ENCODE measurements at regions not wholly inside any gene's neighbourhood (a gene's known extent, or its start where the extent isn't known, plus 50 kb on each side); places are given as distances from the start of the nearest gene placed in this dataset.

DNA sequence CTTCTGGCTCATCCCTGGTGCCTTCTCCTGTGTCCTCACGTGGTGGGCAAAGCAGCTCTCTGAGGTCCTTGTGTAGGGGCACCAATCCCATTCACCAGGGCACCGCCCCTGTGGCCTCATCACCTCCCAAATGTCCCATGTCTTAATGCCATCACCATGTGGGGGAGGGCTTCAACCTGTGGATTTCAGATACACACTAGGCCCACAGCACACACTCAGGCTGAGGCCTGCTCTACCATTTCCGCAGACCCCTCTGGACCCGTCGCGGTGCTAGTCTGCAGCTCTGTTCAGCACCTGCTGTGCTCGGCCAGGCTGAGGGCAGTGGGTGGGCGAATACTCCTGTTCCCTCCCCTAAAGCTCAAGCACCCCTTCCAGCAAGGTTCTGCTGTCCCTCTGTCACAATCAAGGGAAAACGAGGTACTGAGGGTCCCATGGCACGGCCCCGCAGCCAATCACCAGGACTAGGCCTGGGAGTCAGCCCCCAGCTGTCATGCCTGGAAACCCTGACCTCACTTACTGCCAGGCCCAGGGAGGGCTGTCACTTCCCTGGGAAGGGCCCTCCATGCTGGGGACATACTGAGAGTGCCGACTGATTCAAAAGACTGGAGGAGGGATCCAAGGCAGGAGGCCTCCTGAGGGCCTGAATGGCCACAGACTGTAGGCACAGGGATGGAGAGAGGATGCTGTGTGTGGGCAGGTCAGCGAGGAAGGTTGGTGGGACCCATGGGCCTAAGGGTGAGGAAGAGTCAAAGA, 123.8 kb upstream of the RET start:
- Histone ChIP-seq H3K4me2 (no peak overlapping the region), H4K20me1 (no peaks in the 10 kb centered on the region), H3K4me3 (no peak overlapping the region), H3K36me3 (no peaks in the 10 kb centered on the region), H3K27ac (no peak overlapping the region), H3K9ac (no peak overlapping the region), H3K9me3 (replicated peaks in 1 of 11) (peaks cover 0 to 22% (median 8%) of the 10 kb centered on the region in 11 experiments; a peak in 12 of 22 replicates), H3K27me3 (no peaks in the 10 kb centered on the region), H3K4me1 (peaks cover 0 to 15% (median 6%) of the 10 kb centered on the region in 10 experiments; a peak in 10 of 20 replicates)
- no peak for TF ChIP-seq Cebpa-rat (IDR thresholded peaks at IDR 0.05)

- Histone ChIP-seq H3K9me3 (replicated peaks in 1 of 11) (peaks cover 0 to 19% (median 8%) of the 10 kb centered on the region in 11 experiments; a peak in 11 of 22 replicates), H3K9ac (no peak overlapping the region), H3K4me3 (no peak overlapping the region), H4K20me1 (no peaks in the 10 kb centered on the region), H3K36me3 (no peaks in the 10 kb centered on the region), H3K4me2 (peak overlapping the region in 6 of 11 experiments; percentile 5 to 30 (median 12); a peak in 7 of 22 replicates), H3K27me3 (no peaks in the 10 kb centered on the region), H3K27ac (no peak overlapping the region), H3K4me1 (peaks cover 0 to 15% (median 8%) of the 10 kb centered on the region in 10 experiments; a peak in 12 of 20 replicates)
- TF ChIP-seq Cebpa-rat (IDR thresholded peaks at IDR 0.05) = no peak
Measured at GRCh38 chr10:42953684-42954674, 122.9 kb upstream of the RET start.

DNA sequence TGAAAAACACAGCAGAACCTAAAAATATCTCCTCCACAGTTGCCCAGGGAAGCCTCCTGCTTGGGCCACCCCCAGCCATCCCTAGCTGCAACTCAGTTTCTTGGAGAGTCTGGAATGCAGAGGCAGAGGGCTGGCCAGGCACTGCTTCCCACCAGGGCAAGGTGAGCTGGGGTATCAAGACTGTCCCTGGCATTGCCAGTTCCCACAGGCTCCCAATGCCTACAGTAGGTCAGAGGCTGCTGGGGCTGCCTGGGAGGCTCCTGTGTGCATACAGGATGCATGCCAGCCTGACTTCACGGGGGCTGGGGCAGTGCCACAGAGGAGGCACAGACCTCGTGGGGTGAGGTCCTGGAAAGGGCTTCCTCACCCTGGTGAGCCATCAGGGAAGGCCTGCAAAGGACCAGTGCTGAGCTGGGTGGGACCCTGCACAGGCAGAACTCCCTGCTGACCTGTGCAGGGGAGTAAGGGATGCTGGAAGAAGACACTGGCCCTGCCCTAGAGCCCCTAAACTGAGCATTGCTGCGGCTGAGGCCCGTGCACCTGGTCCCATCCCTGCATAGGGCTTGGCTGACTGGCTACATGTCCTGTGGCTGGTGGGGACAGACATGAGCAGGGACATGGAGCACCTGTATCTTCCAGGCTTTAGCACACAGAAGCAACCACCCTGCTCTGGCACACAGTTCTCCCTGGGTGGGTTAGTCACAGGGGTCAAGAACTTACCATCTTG, 121.9 kb upstream of the RET start:
- H3K4me3 ChIP-seq = no peak overlapping the region
- H4K20me1 ChIP-seq = no peaks in the 10 kb centered on the region
- peaks cover 7 to 25% (median 18%) of the 10 kb centered on the region in 10 experiments for H3K4me1 ChIP-seq
- H3K9me3 ChIP-seq (replicated peaks in 1 of 11) = peaks cover 0 to 19% (median 8%) of the 10 kb centered on the region in 11 experiments; a peak in 11 of 22 replicates
- H3K4me2 ChIP-seq = peak overlapping the region in 5 of 11 experiments; percentile 5 to 30 (median 18); a peak in 5 of 22 replicates
- TF ChIP-seq Cebpa-rat (IDR thresholded peaks at IDR 0.05) = no peak
- H3K27me3 ChIP-seq = no peaks in the 10 kb centered on the region
- H3K36me3 ChIP-seq = no peaks in the 10 kb centered on the region
- H3K9ac ChIP-seq = no peak overlapping the region
- no peak overlapping the region for H3K27ac ChIP-seq

GRCh38 chr10:42955493-42955889, 121.4 kb upstream of the RET start:
- H4K20me1 ChIP-seq = no peaks in the 10 kb centered on the region
- no peaks in the 10 kb centered on the region for H3K27me3 ChIP-seq
- H3K9me3 ChIP-seq (replicated peaks in 1 of 11) = peaks cover 0 to 19% (median 8%) of the 10 kb centered on the region in 11 experiments; a peak in 11 of 22 replicates
- H3K4me3 ChIP-seq = no peak overlapping the region
- no peaks in the 10 kb centered on the region for H3K36me3 ChIP-seq
- no peak overlapping the region for H3K4me2 ChIP-seq
- peaks cover 13 to 30% (median 23%) of the 10 kb centered on the region in 10 experiments for H3K4me1 ChIP-seq
- no peak overlapping the region for H3K9ac ChIP-seq
- TF ChIP-seq Cebpa-rat (IDR thresholded peaks at IDR 0.05) = no peak
- H3K27ac ChIP-seq = no peak overlapping the region

DNA sequence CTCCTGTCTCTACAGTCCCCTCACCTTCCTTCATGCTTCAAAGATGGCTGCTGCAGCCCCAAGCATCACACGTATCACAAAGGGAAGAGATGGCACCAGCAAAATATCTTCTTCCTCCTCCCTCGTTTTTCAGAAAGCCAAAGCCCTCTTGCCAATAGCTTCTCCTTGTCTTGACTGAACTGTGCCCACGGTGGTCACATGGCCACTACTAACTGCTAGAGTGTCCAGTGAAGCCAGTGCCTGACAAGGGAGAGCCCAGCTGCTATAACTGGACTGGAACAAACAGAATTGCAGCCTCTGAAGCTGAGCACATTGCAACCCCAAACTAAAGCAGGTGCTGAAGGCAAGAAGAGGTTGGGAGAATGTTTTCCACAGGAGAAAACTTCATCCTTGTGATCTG, 120.8 kb upstream of the RET start:
- H4K20me1 ChIP-seq = no peaks in the 10 kb centered on the region
- no peaks in the 10 kb centered on the region for H3K27me3 ChIP-seq
- no peak overlapping the region for H3K4me2 ChIP-seq
- TF ChIP-seq Cebpa-rat (IDR thresholded peaks at IDR 0.05) = no peak
- H3K36me3 ChIP-seq = no peaks in the 10 kb centered on the region
- H3K9ac ChIP-seq = no peak overlapping the region
- H3K27ac ChIP-seq = no peak overlapping the region
- H3K9me3 ChIP-seq (replicated peaks in 1 of 11) = peaks cover 0 to 19% (median 8%) of the 10 kb centered on the region in 11 experiments; a peak in 11 of 22 replicates
- peaks cover 18 to 36% (median 29%) of the 10 kb centered on the region in 10 experiments for H3K4me1 ChIP-seq
- H3K4me3 ChIP-seq = no peak overlapping the region

DNA sequence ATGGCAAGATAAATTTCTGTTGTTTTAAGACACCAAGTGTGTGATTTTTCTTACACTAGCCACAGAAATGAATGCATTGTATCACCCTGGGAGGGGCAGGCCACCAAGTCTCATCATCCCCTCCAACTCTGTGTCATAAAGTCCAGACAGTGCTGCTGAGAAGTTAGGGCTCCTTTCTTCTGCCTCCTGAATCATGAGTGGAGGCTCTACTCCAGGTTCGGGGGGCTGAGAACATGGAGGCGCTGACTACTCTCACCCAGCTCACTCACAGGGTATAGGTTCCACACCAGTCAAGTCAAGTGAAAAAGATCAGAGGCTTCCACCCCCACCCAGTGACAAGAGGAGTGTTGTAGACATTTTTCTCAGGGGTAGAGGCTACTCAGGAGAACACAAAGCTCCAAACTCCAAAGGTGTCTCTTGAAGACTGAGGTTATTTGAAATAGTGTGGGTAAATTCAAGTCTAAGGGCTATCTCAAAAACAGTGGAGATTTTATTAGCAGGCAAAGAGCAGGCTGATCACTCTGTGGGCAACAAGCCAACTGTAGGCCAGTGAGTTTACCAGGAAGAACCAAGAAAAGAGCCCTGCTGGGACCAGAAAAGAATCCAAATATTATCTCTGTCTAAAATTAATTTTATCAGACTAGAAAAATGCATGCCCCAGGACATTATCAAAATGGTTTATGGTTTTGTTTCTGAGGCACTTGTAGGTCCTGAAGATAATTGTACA, 118.6 kb upstream of the RET start:
- Histone ChIP-seq H3K4me3 (no peak overlapping the region), H3K9me3 (replicated peaks in 1 of 11) (peaks cover 0 to 11% (median 6%) of the 10 kb centered on the region in 11 experiments; a peak in 8 of 22 replicates), H3K27me3 (no peaks in the 10 kb centered on the region), H3K9ac (no peak overlapping the region), H3K27ac (no peak overlapping the region), H3K4me1 (peaks cover 40 to 56% (median 51%) of the 10 kb centered on the region in 10 experiments), H3K36me3 (no peaks in the 10 kb centered on the region), H3K4me2 (no peak overlapping the region; a peak in 1 of 22 replicates), H4K20me1 (no peaks in the 10 kb centered on the region)
- TF ChIP-seq Cebpa-rat (IDR thresholded peaks at IDR 0.05) = no peak

DNA sequence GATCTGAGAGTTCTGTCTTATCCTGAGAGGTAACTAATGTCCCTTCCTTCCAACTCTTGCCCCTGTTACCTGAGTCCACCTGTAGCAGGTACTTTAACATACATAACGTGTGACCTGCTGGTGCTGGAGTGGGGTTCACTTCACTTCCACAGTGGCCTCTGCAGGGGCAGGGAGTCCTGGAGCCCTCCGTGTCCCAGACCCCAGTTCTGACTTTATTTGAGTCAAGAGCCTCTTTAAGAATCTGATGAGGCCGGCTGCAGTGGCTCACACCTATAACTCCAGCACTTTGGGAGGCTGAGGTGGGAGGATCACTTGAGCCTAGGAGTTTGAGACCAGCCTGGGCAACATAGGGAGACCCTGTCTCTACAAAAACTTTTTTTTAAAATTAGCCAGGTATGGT, 117.0 kb upstream of the RET start:
- H3K27me3 ChIP-seq = no peaks in the 10 kb centered on the region
- H3K9ac ChIP-seq = no peak overlapping the region
- peaks cover 50 to 59% (median 53%) of the 10 kb centered on the region in 10 experiments for H3K4me1 ChIP-seq
- H3K4me3 ChIP-seq = no peak overlapping the region
- peak overlapping the region; percentile 39 to 94 (median 84); a peak in 21 of 22 replicates for H3K4me2 ChIP-seq
- H4K20me1 ChIP-seq = no peaks in the 10 kb centered on the region
- H3K27ac ChIP-seq = 0 out of 22 replicates have a peak overlapping the region, but pooled peaks of 1 of the 11 experiments have one; percentile 79
- no peak for TF ChIP-seq Cebpa-rat (IDR thresholded peaks at IDR 0.05)
- no peaks in the 10 kb centered on the region for H3K36me3 ChIP-seq
- peaks cover 0 to 11% (median 6%) of the 10 kb centered on the region in 11 experiments; a peak in 8 of 22 replicates for H3K9me3 ChIP-seq (replicated peaks in 1 of 11)

DNA sequence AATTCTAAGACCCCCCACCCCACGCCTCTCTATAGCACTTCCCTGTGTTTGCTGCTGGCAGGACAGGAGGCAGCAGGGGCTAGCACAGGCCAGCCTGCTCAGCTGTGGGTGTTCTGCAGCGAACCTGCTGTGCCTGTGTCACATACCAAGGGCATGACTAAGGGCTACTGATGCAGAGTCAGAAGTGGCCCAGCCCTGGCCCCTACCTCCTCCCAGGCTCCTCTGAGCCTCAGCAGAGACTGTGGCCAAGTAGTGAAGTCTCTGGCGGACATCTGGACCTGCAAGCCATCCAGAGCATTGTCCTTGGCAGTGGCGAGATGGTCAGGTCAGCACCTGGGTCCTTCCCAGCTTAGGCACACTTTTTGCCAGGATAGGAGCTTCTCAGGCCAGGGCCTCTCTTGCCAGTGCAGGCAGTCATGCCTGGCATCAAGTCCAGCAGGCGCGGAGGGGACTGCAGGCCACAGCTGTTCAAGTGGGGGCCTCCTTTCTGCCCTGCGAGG, 116.3 kb upstream of the RET start:
- H3K4me1 ChIP-seq = peaks cover 49 to 58% (median 52%) of the 10 kb centered on the region in 10 experiments

More for the DNA sequence above, 116.3 kb upstream of the RET start:
- no peaks in the 10 kb centered on the region for H3K27me3 ChIP-seq
- TF ChIP-seq Cebpa-rat (IDR thresholded peaks at IDR 0.05) = no peak
- H4K20me1 ChIP-seq = no peaks in the 10 kb centered on the region
- H3K36me3 ChIP-seq = no peaks in the 10 kb centered on the region
- H3K9me3 ChIP-seq (replicated peaks in 1 of 11) = peaks cover 0 to 11% (median 6%) of the 10 kb centered on the region in 11 experiments; a peak in 8 of 22 replicates
- H3K4me2 ChIP-seq = peak overlapping the region; percentile 55 to 94 (median 84)
- peak overlapping the region in 8 of 11 experiments; percentile 28 to 81 (median 75); a peak in 13 of 22 replicates for H3K27ac ChIP-seq
- peak overlapping the region in 4 of 11 experiments; percentile 12 to 55 (median 18); a peak in 3 of 22 replicates for H3K9ac ChIP-seq
- H3K4me3 ChIP-seq = no peak overlapping the region

All from BLaER1 treated with 17β-estradiol and CSF1 and Interleukin-3, amounts not matched to agents 10 nM and 100 nM (cell line).